ENCODE measurements at regions not wholly inside any gene's neighbourhood (a gene's known extent, or its start where the extent isn't known, plus 50 kb on each side); places are given as distances from the start of the nearest gene placed in this dataset.

- TF ChIP-seq CTCF (optimal IDR thresholded peaks at IDR 0.05 in 1 of 3, IDR thresholded peaks at IDR 0.05 in 1 of 3, conservative IDR thresholded peaks at IDR 0.05 in 1 of 3; ENCODE audit: extremely low read depth in 1 of 3, insufficient read depth in 2 of 3, low read length in 3 of 3) (no peak), EZH2 (IDR thresholded peaks at IDR 0.05; ENCODE audit: low read length) (no peak)
- Histone ChIP-seq H3K4me2 (ENCODE audit: control insufficient read depth, extremely low read depth, insufficient read depth, low read depth, low read length) (no peak overlapping the region), H3K79me2 (ENCODE audit: control insufficient read depth, insufficient read depth, low read length) (no peaks in the 10 kb centered on the region), H4K20me1 (ENCODE audit: control insufficient read depth, extremely low read depth, insufficient read depth, low read length) (no peaks in the 10 kb centered on the region), H3K27me3 (ENCODE audit: control insufficient read depth, extremely low read depth, insufficient read depth, low read length) (no peaks in the 10 kb centered on the region), H3K27ac (ENCODE audit: control insufficient read depth, insufficient read depth, low read length) (no peak overlapping the region), H2AFZ (ENCODE audit: control insufficient read depth, low read length) (no peak overlapping the region), H3K4me3 (ENCODE audit: control insufficient read depth in 2 of 3, extremely low read depth in 1 of 3, insufficient read depth in 2 of 3, low read depth in 1 of 3, low read length in 3 of 3) (no peak overlapping the region), H3K9me1 (ENCODE audit: control insufficient read depth, extremely low read depth, insufficient read depth, low read length) (no peaks in the 10 kb centered on the region), H3K4me1 (ENCODE audit: control insufficient read depth, extremely low read depth, insufficient read depth, low read length) (no peaks in the 10 kb centered on the region), H3K9ac (ENCODE audit: control insufficient read depth, extremely low read depth, insufficient read depth, low read length) (no peak overlapping the region), H3K9me3 (ENCODE audit: control insufficient read depth, low read depth, low read length) (no peaks in the 10 kb centered on the region), H3K36me3 (ENCODE audit: control insufficient read depth in 2 of 2, extremely low read depth in 1 of 2, insufficient read depth in 2 of 2, low read length in 2 of 2) (no peaks in the 10 kb centered on the region)
- DNase-seq (ENCODE audit: low read depth, low spot score) (no peak), FAIRE-seq (no peak)
- dilution Hi-C loops (cut with MboI; ENCODE audit: extremely low pct_ligation_motif_present, low sequenced_read_pairs): no loop called here
These were observed 349.4 kb upstream of the LRRC3B start for GRCh38 chr3:26273196-26273595.

- no peak for DNase-seq (ENCODE audit: low read depth, low spot score)
- dilution Hi-C loops (cut with MboI; ENCODE audit: extremely low pct_ligation_motif_present, low sequenced_read_pairs): no loop called here
These were observed 343.5 kb upstream of the LRRC3B start for GRCh38 chr3:26279091-26279490.

More at GRCh38 chr3:26279091-26279490, 343.5 kb upstream of the LRRC3B start:
- Histone ChIP-seq H3K9me3 (ENCODE audit: control insufficient read depth, low read depth, low read length) (peaks cover 5% of the 10 kb centered on the region), H2AFZ (ENCODE audit: control insufficient read depth, low read length) (no peak overlapping the region), H3K27ac (ENCODE audit: control insufficient read depth, insufficient read depth, low read length) (no peak overlapping the region), H3K4me1 (ENCODE audit: control insufficient read depth, extremely low read depth, insufficient read depth, low read length) (peaks cover 13% of the 10 kb centered on the region), H3K79me2 (ENCODE audit: control insufficient read depth, insufficient read depth, low read length) (no peaks in the 10 kb centered on the region), H4K20me1 (ENCODE audit: control insufficient read depth, extremely low read depth, insufficient read depth, low read length) (no peaks in the 10 kb centered on the region), H3K9me1 (ENCODE audit: control insufficient read depth, extremely low read depth, insufficient read depth, low read length) (no peaks in the 10 kb centered on the region), H3K36me3 (ENCODE audit: control insufficient read depth in 2 of 2, extremely low read depth in 1 of 2, insufficient read depth in 2 of 2, low read length in 2 of 2) (no peaks in the 10 kb centered on the region), H3K4me2 (ENCODE audit: control insufficient read depth, extremely low read depth, insufficient read depth, low read depth, low read length) (no peak overlapping the region), H3K9ac (ENCODE audit: control insufficient read depth, extremely low read depth, insufficient read depth, low read length) (no peak overlapping the region), H3K27me3 (ENCODE audit: control insufficient read depth, extremely low read depth, insufficient read depth, low read length) (no peaks in the 10 kb centered on the region), H3K4me3 (ENCODE audit: control insufficient read depth in 2 of 3, extremely low read depth in 1 of 3, insufficient read depth in 2 of 3, low read depth in 1 of 3, low read length in 3 of 3) (no peak overlapping the region)
- TF ChIP-seq CTCF (optimal IDR thresholded peaks at IDR 0.05 in 1 of 3, IDR thresholded peaks at IDR 0.05 in 1 of 3, conservative IDR thresholded peaks at IDR 0.05 in 1 of 3; ENCODE audit: extremely low read depth in 1 of 3, insufficient read depth in 2 of 3, low read length in 3 of 3): no peak
- no peak for TF ChIP-seq EZH2 (IDR thresholded peaks at IDR 0.05; ENCODE audit: low read length)
- FAIRE-seq: no peak

Measured in keratinocyte (primary cell).